ENCODE measurements at regions not wholly inside any gene's neighbourhood (a gene's known extent, or its start where the extent isn't known, plus 50 kb on each side); places are given as distances from the start of the nearest gene placed in this dataset.

DNA sequence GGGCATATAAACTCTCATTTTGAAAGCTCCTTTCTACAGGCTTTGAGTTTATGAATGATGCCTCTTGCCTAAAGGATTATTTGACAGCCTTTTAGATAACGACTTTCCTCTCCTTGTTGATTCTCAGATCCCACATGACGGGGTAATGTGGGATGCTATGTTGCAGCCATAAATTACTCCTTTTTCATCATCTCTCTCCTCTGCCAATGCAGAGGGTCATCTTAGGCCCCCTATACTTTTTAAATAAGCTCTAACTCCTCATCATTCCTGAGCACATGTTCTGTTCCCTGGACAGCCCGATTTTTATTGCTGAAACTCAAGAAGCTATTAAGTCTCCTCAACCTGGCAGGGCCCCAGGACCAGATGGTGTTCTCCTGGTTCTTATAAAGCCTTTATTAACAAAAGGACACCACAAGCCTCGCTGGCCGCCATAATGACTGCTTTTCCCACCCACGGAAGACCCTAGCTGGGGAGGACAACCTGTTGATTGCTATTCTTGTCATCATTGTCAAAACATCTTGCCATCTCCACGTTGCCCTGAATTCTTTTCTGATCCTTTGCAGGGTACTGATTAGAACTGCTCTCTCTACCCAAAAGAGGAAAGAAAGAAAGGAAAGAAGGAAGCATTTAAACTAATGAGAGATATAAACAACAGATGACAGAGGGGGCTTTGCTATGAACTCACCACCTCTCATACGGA is 150.7 kb downstream of the DHX15 start:
- no peak overlapping the region for H3K27ac ChIP-seq
- H3K9me3 ChIP-seq = no peaks in the 10 kb centered on the region
- intact Hi-C loops (cut with DNase I; ENCODE audit: low total_unique reads) = no loop called here
- no peak for TF ChIP-seq CTCF (IDR thresholded peaks at IDR 0.05)
- no peaks in the 10 kb centered on the region for H3K36me3 ChIP-seq
- DNase-seq = no peak
- peaks cover 0 to 3% of the 10 kb centered on the region in 2 donors for H3K27me3 ChIP-seq
- no peaks in the 10 kb centered on the region for H3K4me1 ChIP-seq
- no peak overlapping the region for H3K4me3 ChIP-seq

DNA sequence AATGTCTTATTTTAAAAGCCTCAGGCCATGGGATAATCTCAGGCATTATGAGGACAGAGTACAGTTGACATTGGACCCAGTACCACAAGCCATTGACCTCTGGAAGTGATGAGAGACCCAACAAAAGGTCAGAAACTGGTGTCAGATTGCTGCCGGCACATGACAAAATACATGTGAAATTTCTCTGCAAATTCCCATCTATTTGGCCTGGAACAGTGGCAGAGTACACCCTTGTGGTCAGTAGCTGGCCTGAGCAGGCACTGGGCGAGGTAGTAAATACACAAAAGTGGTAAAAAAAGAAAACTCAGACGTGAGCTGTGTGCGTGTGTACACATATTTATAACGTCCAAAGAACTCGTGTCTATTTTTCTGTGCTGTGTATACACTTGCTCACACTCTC is 155.5 kb downstream of the DHX15 start:
- Histone ChIP-seq H3K9me3 (no peaks in the 10 kb centered on the region), H3K36me3 (no peaks in the 10 kb centered on the region), H3K27me3 (no peaks in the 10 kb centered on the region), H3K27ac (no peak overlapping the region), H3K4me1 (no peaks in the 10 kb centered on the region), H3K4me3 (no peak overlapping the region)
- no peak for TF ChIP-seq CTCF (IDR thresholded peaks at IDR 0.05)
- DNase-seq = no peak
- intact Hi-C loops (cut with DNase I; ENCODE audit: low total_unique reads) = no loop called here

DNA sequence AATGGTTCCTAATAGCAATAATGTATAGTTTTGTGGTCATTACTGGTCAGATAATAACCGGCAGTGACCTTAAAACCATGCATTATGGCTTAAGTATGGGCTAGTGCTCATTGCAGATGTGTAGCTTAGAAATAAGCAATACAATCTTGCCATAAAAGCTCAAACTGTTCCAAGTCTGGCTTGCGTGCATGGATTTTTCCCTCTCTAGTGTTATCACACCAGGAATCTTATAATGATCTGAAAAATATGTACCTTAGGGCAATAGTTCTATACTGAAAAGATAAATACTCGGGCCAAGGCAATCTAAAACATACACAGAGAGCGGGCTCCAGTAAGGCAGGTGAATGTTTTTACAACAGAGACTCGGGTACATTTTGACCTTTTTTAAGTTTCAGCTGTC is 157.8 kb downstream of the DHX15 start:
- Histone ChIP-seq H3K9me3 (no peaks in the 10 kb centered on the region), H3K27me3 (no peaks in the 10 kb centered on the region), H3K27ac (no peak overlapping the region), H3K36me3 (no peaks in the 10 kb centered on the region), H3K4me1 (no peaks in the 10 kb centered on the region), H3K4me3 (no peak overlapping the region)
- no peak for DNase-seq
- no peak for TF ChIP-seq CTCF (IDR thresholded peaks at IDR 0.05)
- intact Hi-C loops (cut with DNase I; ENCODE audit: low total_unique reads) = no loop called here

DNA sequence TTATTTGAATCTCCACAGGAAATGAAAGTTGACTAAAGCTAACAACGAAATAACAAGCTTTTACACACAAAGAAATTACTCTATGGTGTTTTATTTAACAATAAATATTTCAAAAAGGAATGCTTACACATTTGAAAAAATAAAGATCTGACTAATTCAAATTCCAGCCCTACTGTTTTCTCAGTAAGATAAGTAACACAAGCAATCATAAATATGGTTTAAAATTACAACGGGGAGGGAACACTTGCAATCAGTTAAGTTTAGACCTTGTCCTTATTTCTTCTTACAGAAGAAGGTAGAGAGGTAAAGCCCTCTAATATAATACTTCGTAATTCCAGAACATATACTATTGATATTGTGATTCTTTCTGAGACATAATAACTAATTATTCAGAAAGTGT is 158.5 kb downstream of the DHX15 start:
- DNase-seq = no peak
- Histone ChIP-seq H3K4me1 (no peaks in the 10 kb centered on the region), H3K9me3 (no peaks in the 10 kb centered on the region), H3K27ac (no peak overlapping the region), H3K36me3 (no peaks in the 10 kb centered on the region), H3K4me3 (no peak overlapping the region), H3K27me3 (no peaks in the 10 kb centered on the region)
- intact Hi-C loops (cut with DNase I; ENCODE audit: low total_unique reads) = no loop called here
- no peak for TF ChIP-seq CTCF (IDR thresholded peaks at IDR 0.05)

GRCh38 chr4:24423670-24424069 is 160.7 kb downstream of the DHX15 start:
- Histone ChIP-seq H3K27ac (no peak overlapping the region), H3K4me3 (no peak overlapping the region), H3K36me3 (no peaks in the 10 kb centered on the region), H3K4me1 (no peaks in the 10 kb centered on the region), H3K9me3 (no peaks in the 10 kb centered on the region), H3K27me3 (no peaks in the 10 kb centered on the region)
- TF ChIP-seq CTCF (IDR thresholded peaks at IDR 0.05) = no peak
- intact Hi-C loops (cut with DNase I; ENCODE audit: low total_unique reads) = no loop called here
- DNase-seq = no peak

GRCh38 chr4:24422644-24423043 is 161.7 kb downstream of the DHX15 start:
- Histone ChIP-seq H3K9me3 (no peaks in the 10 kb centered on the region), H3K36me3 (no peaks in the 10 kb centered on the region), H3K4me1 (no peaks in the 10 kb centered on the region), H3K4me3 (no peak overlapping the region), H3K27ac (no peak overlapping the region), H3K27me3 (no peaks in the 10 kb centered on the region)
- TF ChIP-seq CTCF (IDR thresholded peaks at IDR 0.05) = no peak
- intact Hi-C loops (cut with DNase I; ENCODE audit: low total_unique reads) = no loop called here
- DNase-seq = no peak

All from tibial artery (tissue), 4 donors.